Brain microvascular endothelial cell (primary cell): ENCODE measurements at regions not wholly inside any gene's neighbourhood (a gene's known extent, or its start where the extent isn't known, plus 50 kb on each side); places are given as distances from the start of the nearest gene placed in this dataset.

Source experiments
- DNase-seq: peaks from one replicate; pipeline ENCODE4 v3.0.0-alpha.2; 2020
- H3K27ac ChIP-seq: fragments of 250-450 bp; sonication (Bioruptor Pico); 2 replicates; pipeline ENCODE4 v1.5.1; 2020; ENCODE audit warnings: mild to moderate bottlenecking, moderate library complexity
- H3K27me3 ChIP-seq: fragments of 250-450 bp; sonication (Bioruptor Pico); replicated peaks from 2 replicates; pipeline ENCODE4 v1.5.1; 2020; ENCODE audit warnings: mild to moderate bottlenecking
- H3K36me3 ChIP-seq: fragments of 250-450 bp; sonication (Bioruptor Pico); replicated peaks from 2 replicates; pipeline ENCODE4 v1.5.1; 2020; ENCODE audit warnings: mild to moderate bottlenecking
- H3K4me3 ChIP-seq: 2 replicates; pipeline ENCODE4 v1.5.1; 2011; ENCODE audit warnings: low read depth, mild to moderate bottlenecking, control low read depth, low read length, moderate library complexity
- in situ Hi-C: cut with HindIII; loops from 2 replicates; pipeline ENCODE4 v1.10.0; 2017; ENCODE audit warnings: low sequenced_read_pairs, low pct_ligation_motif_present
- TF ChIP-seq, protein P1 (sequence below): IDR thresholded peaks from 2 replicates; pipeline ENCODE4 v1.5.1; 2011; ENCODE audit warnings: low read depth, mild to moderate bottlenecking, moderate library complexity, low read length, control low read depth, inconsistent platforms; ENCODE audit errors: missing control alignments

DNA sequence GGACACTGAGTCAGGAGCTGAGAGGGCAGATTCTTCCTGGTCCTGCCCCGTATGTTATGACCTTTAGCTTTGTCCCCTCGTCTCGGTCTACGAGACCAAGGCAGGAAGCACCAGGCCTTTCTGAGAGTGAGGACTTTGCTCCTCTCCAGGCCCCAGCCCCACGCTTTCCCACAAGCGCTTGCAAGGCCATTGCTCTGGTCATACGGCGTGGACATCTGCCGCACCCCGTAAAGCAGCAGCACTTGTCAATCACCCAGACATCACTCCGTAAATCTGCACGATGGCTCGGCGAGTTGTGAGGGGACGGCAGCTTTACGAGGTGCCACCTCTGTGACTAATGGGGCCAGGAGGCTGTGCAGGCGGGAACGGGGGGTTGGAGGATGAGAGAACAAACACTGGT lies 100.8 kb upstream of the TWIST2 start:
- Histone ChIP-seq H3K27me3 (no peaks in the 10 kb centered on the region), H3K27ac (no peak overlapping the region), H3K36me3 (no peaks in the 10 kb centered on the region), H3K4me3 (no peak overlapping the region)
- in situ Hi-C loops = no loop called here
- no peak for DNase-seq
- TF ChIP-seq, protein P1, sequence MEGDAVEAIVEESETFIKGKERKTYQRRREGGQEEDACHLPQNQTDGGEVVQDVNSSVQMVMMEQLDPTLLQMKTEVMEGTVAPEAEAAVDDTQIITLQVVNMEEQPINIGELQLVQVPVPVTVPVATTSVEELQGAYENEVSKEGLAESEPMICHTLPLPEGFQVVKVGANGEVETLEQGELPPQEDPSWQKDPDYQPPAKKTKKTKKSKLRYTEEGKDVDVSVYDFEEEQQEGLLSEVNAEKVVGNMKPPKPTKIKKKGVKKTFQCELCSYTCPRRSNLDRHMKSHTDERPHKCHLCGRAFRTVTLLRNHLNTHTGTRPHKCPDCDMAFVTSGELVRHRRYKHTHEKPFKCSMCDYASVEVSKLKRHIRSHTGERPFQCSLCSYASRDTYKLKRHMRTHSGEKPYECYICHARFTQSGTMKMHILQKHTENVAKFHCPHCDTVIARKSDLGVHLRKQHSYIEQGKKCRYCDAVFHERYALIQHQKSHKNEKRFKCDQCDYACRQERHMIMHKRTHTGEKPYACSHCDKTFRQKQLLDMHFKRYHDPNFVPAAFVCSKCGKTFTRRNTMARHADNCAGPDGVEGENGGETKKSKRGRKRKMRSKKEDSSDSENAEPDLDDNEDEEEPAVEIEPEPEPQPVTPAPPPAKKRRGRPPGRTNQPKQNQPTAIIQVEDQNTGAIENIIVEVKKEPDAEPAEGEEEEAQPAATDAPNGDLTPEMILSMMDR = no peak

DNA sequence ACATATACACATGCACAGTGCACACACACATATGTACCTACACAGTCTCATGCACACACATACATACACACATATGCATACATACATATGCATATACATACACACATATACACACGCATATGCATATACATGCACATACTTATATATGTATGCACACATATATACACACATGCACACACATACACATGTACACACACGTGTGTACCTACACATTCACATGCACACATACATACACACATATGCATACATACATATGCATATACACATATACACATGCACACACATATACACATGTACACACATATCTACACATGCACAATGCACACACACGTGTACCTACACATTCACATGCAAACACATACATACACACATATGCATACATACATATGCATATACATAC lies 100.3 kb upstream of the TWIST2 start:
- in situ Hi-C loops = no loop called here
- Histone ChIP-seq H3K4me3 (no peak overlapping the region), H3K36me3 (no peaks in the 10 kb centered on the region), H3K27me3 (no peaks in the 10 kb centered on the region), H3K27ac (no peak overlapping the region)
- DNase-seq = no peak
- TF ChIP-seq, protein P1 = no peak

DNA sequence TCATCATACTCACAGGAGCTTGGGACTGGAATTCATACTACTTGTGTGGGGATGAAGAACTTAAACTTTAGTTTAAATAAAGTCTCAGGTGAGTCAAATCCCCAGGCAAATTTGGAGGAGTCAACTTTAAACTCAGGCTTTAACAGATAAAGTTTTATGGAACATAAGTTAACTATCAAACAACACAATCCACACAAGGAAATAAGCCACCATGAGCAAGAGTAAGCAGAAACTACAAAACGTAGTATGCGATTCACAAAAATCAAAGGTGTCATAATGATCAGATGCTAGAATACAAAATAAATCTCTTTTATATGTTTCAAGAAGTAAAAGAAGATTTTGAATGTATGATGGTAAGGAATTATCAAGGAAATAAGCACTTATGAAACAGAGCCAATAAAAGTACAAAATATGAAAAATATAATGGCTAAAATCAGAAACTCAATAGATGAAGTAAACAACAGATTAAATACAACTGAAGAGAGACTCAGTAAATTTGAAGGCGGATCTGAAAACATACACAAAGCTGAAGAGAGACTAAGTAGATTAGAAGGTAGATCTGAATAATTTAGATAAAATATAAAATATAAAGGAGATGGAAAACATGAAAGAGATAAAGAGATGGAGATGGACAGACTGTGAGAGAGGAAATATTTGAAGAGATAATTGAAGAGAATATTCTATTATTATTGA lies 97.5 kb upstream of the TWIST2 start:
- no peaks in the 10 kb centered on the region for H3K27me3 ChIP-seq
- in situ Hi-C loops = no loop called here
- H3K27ac ChIP-seq = no peak overlapping the region
- no peaks in the 10 kb centered on the region for H3K36me3 ChIP-seq
- DNase-seq = no peak
- no peak overlapping the region for H3K4me3 ChIP-seq
- TF ChIP-seq, protein P1 = no peak

DNA sequence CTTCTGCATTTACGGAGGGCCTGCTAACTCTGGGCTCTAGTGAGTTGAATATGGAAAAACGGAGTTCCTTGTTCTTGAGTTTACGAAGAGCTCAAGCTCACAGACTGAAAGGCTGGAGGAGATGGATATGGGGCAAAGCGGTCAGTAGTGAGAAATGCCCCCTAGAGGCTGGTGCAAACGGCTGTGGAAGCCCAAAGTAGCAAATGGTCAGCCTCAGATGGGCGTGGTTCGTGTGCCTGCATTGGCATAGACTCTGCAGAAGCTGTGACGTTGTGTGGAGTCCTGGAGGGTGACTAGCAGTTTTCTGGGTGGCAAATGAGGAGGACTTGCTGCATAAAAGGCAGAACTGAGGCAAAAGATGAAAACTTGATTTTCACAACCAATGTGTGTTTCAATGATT lies 93.6 kb upstream of the TWIST2 start:
- H3K36me3 ChIP-seq = no peaks in the 10 kb centered on the region
- in situ Hi-C loops = no loop called here
- no peaks in the 10 kb centered on the region for H3K27me3 ChIP-seq
- no peak overlapping the region for H3K27ac ChIP-seq
- no peak overlapping the region for H3K4me3 ChIP-seq
- TF ChIP-seq, protein P1 = peak; percentile 31
- DNase-seq = no peak

DNA sequence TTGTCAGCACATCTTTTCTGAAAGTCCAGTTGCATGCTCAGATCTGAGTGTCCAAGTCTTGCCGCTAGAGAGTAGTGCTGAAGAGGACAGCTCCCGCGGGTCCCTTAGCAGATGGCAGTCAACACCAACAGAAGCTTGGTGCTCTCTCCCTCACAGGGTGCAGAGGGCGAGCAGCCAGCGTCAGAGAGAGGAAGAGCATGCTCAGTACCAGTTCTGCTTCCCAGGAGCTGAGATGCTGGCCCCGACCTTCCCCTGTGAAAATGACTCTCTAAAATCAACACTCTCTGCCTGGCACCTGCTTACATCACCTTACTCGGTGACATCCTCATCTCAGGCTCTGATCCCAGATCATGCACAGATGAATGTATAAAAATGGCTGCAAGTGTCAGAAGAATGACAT lies 86.0 kb upstream of the TWIST2 start:
- in situ Hi-C loops = no loop called here
- DNase-seq = peak; percentile 28
- Histone ChIP-seq H3K36me3 (no peaks in the 10 kb centered on the region), H3K27ac (no peak overlapping the region), H3K4me3 (no peak overlapping the region), H3K27me3 (no peaks in the 10 kb centered on the region)
- TF ChIP-seq, protein P1 = no peak

DNA sequence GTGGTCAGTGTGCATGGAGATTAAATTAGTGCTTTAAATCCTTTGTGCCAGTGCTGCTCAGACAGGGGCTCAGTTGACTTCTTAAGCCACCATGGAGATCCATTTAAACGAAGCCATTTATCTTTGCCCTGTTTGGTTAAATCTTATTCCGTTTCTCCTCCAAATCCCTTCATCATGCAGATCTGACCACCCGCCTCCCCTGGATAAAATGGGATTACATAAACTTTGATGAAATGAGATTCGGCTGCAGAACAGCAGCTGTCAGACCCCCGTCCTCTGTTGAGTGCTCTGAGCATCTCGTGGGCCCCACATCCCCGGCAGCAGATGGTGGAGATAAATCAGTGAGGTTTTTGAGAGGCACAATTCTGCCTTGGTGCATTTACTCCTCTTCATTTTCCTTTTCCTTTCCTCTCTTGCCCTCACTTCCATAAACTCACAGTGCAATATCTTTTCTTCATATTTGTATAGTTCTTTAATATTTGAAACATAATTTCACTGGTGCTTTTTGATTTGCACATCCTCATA lies 84.4 kb upstream of the TWIST2 start:
- no peaks in the 10 kb centered on the region for H3K36me3 ChIP-seq
- DNase-seq = no peak
- in situ Hi-C loops = no loop called here
- H3K27ac ChIP-seq = no peak overlapping the region
- no peaks in the 10 kb centered on the region for H3K27me3 ChIP-seq
- no peak overlapping the region for H3K4me3 ChIP-seq
- TF ChIP-seq, protein P1 = no peak
